CD8-positive, alpha-beta memory T cell (primary cell): ENCODE measurements at regions not wholly inside any gene's neighbourhood (a gene's known extent, or its start where the extent isn't known, plus 50 kb on each side); places are given as distances from the start of the nearest gene placed in this dataset.

Experiments
- CTCF ChIA-PET: fragments of 350-600 bp; sonication (Branson Sonifier 250); formaldehyde crosslinking; loops from one replicate; lab custom pipeline; 2021; ENCODE audit warnings: antibody characterized with exemption; lab: Charles Lee
- POLR2A ChIA-PET: fragments of 350-600 bp; sonication (Branson Sonifier 250); formaldehyde crosslinking; loops from one replicate; lab custom pipeline; 2021; ENCODE audit warnings: antibody characterized with exemption; lab: Charles Lee
- DNase-seq, 5 donors: peaks; one replicate each; pipeline versions ENCODE4 v3.0.0 to v3.0.0-alpha.2; 2020 to 2022; ENCODE audit warnings: mixed read lengths in 1 of 5
- H3K27ac ChIP-seq: one replicate; pipeline ENCODE4 v1.7.0; 2013; ENCODE audit warnings: low read depth, mild to moderate bottlenecking, low read length, moderate library complexity
- H3K27me3 ChIP-seq: 2 replicates; pipeline ENCODE4 v1.7.0; 2013; ENCODE audit warnings: low read length, mild to moderate bottlenecking; ENCODE audit not compliant: insufficient read depth, poor library complexity, severe bottlenecking
- H3K36me3 ChIP-seq: 2 replicates; pipeline ENCODE4 v1.7.0; 2013; ENCODE audit warnings: mild to moderate bottlenecking, low read length, moderate library complexity; ENCODE audit not compliant: insufficient read depth
- H3K4me1 ChIP-seq: 2 replicates; pipeline ENCODE4 v1.7.0; 2013; ENCODE audit warnings: mild to moderate bottlenecking, low read length, moderate library complexity; ENCODE audit not compliant: insufficient read depth
- H3K4me3 ChIP-seq: 2 replicates; pipeline ENCODE4 v1.7.0; 2013; ENCODE audit warnings: mild to moderate bottlenecking, low read length
- H3K9me3 ChIP-seq: 2 replicates; pipeline ENCODE4 v1.7.0; 2013; ENCODE audit warnings: mild to moderate bottlenecking, low read length
- H3K27ac Mint-ChIP-seq, 8 donors: one replicate each; pipeline ENCODE4 v1.8.0; 2020 to 2021; ENCODE audit warnings: mixed read lengths in 8 of 8, mild to moderate bottlenecking in 6 of 8, inconsistent platforms in 3 of 8, moderate library complexity in 3 of 8
- H3K27me3 Mint-ChIP-seq, 2 donors: one replicate each; pipeline ENCODE4 v1.8.0; 2020 to 2021; ENCODE audit warnings: mixed read lengths in 2 of 2, mild to moderate bottlenecking in 1 of 2, moderate library complexity in 1 of 2
- H3K36me3 Mint-ChIP-seq, 3 donors: one replicate each; pipeline ENCODE4 v1.8.0; 2020 to 2021; ENCODE audit warnings: mixed read lengths in 3 of 3, inconsistent platforms in 1 of 3, mild to moderate bottlenecking in 1 of 3
- H3K4me1 Mint-ChIP-seq, 3 donors: one replicate each; pipeline ENCODE4 v1.8.0; 2020 to 2021; ENCODE audit warnings: mixed read lengths in 3 of 3, inconsistent platforms in 1 of 3, mild to moderate bottlenecking in 1 of 3
- H3K4me3 Mint-ChIP-seq, 7 donors: one replicate each; pipeline ENCODE4 v1.8.0; 2020 to 2021; ENCODE audit warnings: mixed read lengths in 7 of 7, mild to moderate bottlenecking in 6 of 7, moderate library complexity in 4 of 7, inconsistent platforms in 2 of 7
- H3K9me3 Mint-ChIP-seq, 5 donors: one replicate each; pipeline ENCODE4 v1.8.0; 2020 to 2022; ENCODE audit warnings: mixed read lengths in 5 of 5, mild to moderate bottlenecking in 3 of 5, moderate library complexity in 2 of 5, inconsistent platforms in 1 of 5

GRCh38 chr5:6140219-6140618 lies 238.1 kb downstream of the MED10 start:
- no peaks in the 10 kb centered on the region for H3K4me1 Mint-ChIP-seq
- no peak for DNase-seq
- no peaks in the 10 kb centered on the region for H3K36me3 Mint-ChIP-seq
- H3K27ac Mint-ChIP-seq, result no peak overlapping the region
- Histone ChIP-seq H3K36me3 (no peaks in the 10 kb centered on the region), H3K9me3 (no peaks in the 10 kb centered on the region), H3K27me3 (no peaks in the 10 kb centered on the region), H3K4me3 (no peak overlapping the region), H3K4me1 (no peaks in the 10 kb centered on the region), H3K27ac (no peak overlapping the region)
- ChIA-PET CTCF (no interaction called here), POLR2A (no interaction called here)
- H3K4me3 Mint-ChIP-seq, result no peak overlapping the region
- peaks cover 0 to 1% (median 0%) of the 10 kb centered on the region in 5 donors for H3K9me3 Mint-ChIP-seq
- H3K27me3 Mint-ChIP-seq, result peaks cover 7 to 10% of the 10 kb centered on the region in 2 donors

GRCh38 chr5:6135977-6136376 lies 242.4 kb downstream of the MED10 start:
- Histone ChIP-seq H3K36me3 (no peaks in the 10 kb centered on the region), H3K4me1 (no peaks in the 10 kb centered on the region), H3K9me3 (no peaks in the 10 kb centered on the region), H3K27me3 (no peaks in the 10 kb centered on the region), H3K27ac (no peak overlapping the region), H3K4me3 (no peak overlapping the region)
- Mint-ChIP-seq H3K27ac (no peak overlapping the region), H3K4me3 (no peak overlapping the region), H3K9me3 (peaks cover 0 to 3% (median 0%) of the 10 kb centered on the region in 5 donors), H3K36me3 (no peaks in the 10 kb centered on the region), H3K4me1 (no peaks in the 10 kb centered on the region), H3K27me3 (peaks cover 12% of the 10 kb centered on the region in 2 donors)
- no peak for DNase-seq
- ChIA-PET CTCF (no interaction called here), POLR2A (no interaction called here)

- no peaks in the 10 kb centered on the region for H3K36me3 Mint-ChIP-seq
- H3K27ac Mint-ChIP-seq, result no peak overlapping the region
- Histone ChIP-seq H3K36me3 (no peaks in the 10 kb centered on the region), H3K9me3 (no peaks in the 10 kb centered on the region), H3K27ac (no peak overlapping the region), H3K4me1 (no peaks in the 10 kb centered on the region), H3K4me3 (no peak overlapping the region), H3K27me3 (no peaks in the 10 kb centered on the region)
- DNase-seq, result no peak
- H3K9me3 Mint-ChIP-seq, result peaks cover 0 to 3% (median 0%) of the 10 kb centered on the region in 5 donors
- no peaks in the 10 kb centered on the region for H3K4me1 Mint-ChIP-seq
- peaks cover 6 to 9% of the 10 kb centered on the region in 2 donors for H3K27me3 Mint-ChIP-seq
- H3K4me3 Mint-ChIP-seq, result no peak overlapping the region
- POLR2A ChIA-PET, result no interaction called here
- CTCF ChIA-PET, result no interaction called here
These were observed 244.1 kb downstream of the MED10 start for GRCh38 chr5:6134281-6134680.

GRCh38 chr5:6125781-6126180 lies 252.6 kb downstream of the MED10 start:
- no peaks in the 10 kb centered on the region for H3K4me1 ChIP-seq
- DNase-seq, result no peak
- H3K27me3 ChIP-seq, result no peaks in the 10 kb centered on the region
- no peak overlapping the region for H3K4me3 Mint-ChIP-seq
- H3K36me3 Mint-ChIP-seq, result no peaks in the 10 kb centered on the region
- peaks cover 4 to 27% (median 5%) of the 10 kb centered on the region in 5 donors for H3K9me3 Mint-ChIP-seq
- H3K27ac Mint-ChIP-seq, result no peak overlapping the region
- POLR2A ChIA-PET, result no interaction called here
- no peak overlapping the region for H3K4me3 ChIP-seq
- no peaks in the 10 kb centered on the region for H3K36me3 ChIP-seq
- CTCF ChIA-PET, result no interaction called here
- no peak overlapping the region for H3K27ac ChIP-seq
- H3K4me1 Mint-ChIP-seq, result no peaks in the 10 kb centered on the region
- no peaks in the 10 kb centered on the region for H3K9me3 ChIP-seq
- peaks cover 5 to 9% of the 10 kb centered on the region in 2 donors for H3K27me3 Mint-ChIP-seq

- POLR2A ChIA-PET, result no interaction called here
- Histone ChIP-seq H3K9me3 (no peaks in the 10 kb centered on the region), H3K27ac (no peak overlapping the region), H3K4me1 (no peaks in the 10 kb centered on the region), H3K36me3 (no peaks in the 10 kb centered on the region), H3K4me3 (no peak overlapping the region), H3K27me3 (no peaks in the 10 kb centered on the region)
- CTCF ChIA-PET, result no interaction called here
- no peaks in the 10 kb centered on the region for H3K36me3 Mint-ChIP-seq
- H3K27me3 Mint-ChIP-seq, result peaks cover 0 to 9% of the 10 kb centered on the region in 2 donors
- H3K4me3 Mint-ChIP-seq, result no peak overlapping the region
- H3K4me1 Mint-ChIP-seq, result no peaks in the 10 kb centered on the region
- peaks cover 0 to 8% (median 0%) of the 10 kb centered on the region in 5 donors for H3K9me3 Mint-ChIP-seq
- DNase-seq, result no peak
- no peak overlapping the region for H3K27ac Mint-ChIP-seq
These were observed 259.7 kb downstream of the MED10 start for GRCh38 chr5:6118691-6119090.

GRCh38 chr5:6117212-6117611 lies 261.1 kb downstream of the MED10 start:
- Mint-ChIP-seq H3K4me3 (no peak overlapping the region), H3K9me3 (peaks cover 0 to 2% (median 0%) of the 10 kb centered on the region in 5 donors), H3K4me1 (no peaks in the 10 kb centered on the region), H3K27me3 (peaks cover 0 to 4% of the 10 kb centered on the region in 2 donors), H3K27ac (no peak overlapping the region), H3K36me3 (no peaks in the 10 kb centered on the region)
- Histone ChIP-seq H3K27me3 (no peaks in the 10 kb centered on the region), H3K27ac (no peak overlapping the region), H3K36me3 (no peaks in the 10 kb centered on the region), H3K4me1 (no peaks in the 10 kb centered on the region), H3K4me3 (no peak overlapping the region), H3K9me3 (no peaks in the 10 kb centered on the region)
- no peak for DNase-seq
- ChIA-PET POLR2A (no interaction called here), CTCF (no interaction called here)

GRCh38 chr5:6115852-6116251 lies 262.5 kb downstream of the MED10 start:
- POLR2A ChIA-PET, result no interaction called here
- Histone ChIP-seq H3K9me3 (no peaks in the 10 kb centered on the region), H3K36me3 (no peaks in the 10 kb centered on the region), H3K27me3 (no peaks in the 10 kb centered on the region), H3K4me3 (no peak overlapping the region), H3K27ac (no peak overlapping the region), H3K4me1 (no peaks in the 10 kb centered on the region)
- Mint-ChIP-seq H3K4me3 (no peak overlapping the region), H3K36me3 (no peaks in the 10 kb centered on the region), H3K9me3 (no peaks in the 10 kb centered on the region), H3K4me1 (no peaks in the 10 kb centered on the region), H3K27me3 (peaks cover 0 to 1% of the 10 kb centered on the region in 2 donors), H3K27ac (no peak overlapping the region)
- CTCF ChIA-PET, result no interaction called here
- DNase-seq, result no peak

- Histone ChIP-seq H3K4me3 (no peak overlapping the region), H3K36me3 (no peaks in the 10 kb centered on the region), H3K9me3 (no peaks in the 10 kb centered on the region), H3K4me1 (no peaks in the 10 kb centered on the region), H3K27ac (no peak overlapping the region), H3K27me3 (no peaks in the 10 kb centered on the region)
- no peak for DNase-seq
- Mint-ChIP-seq H3K4me3 (no peak overlapping the region), H3K27me3 (peaks cover 0 to 1% of the 10 kb centered on the region in 2 donors), H3K9me3 (no peaks in the 10 kb centered on the region), H3K4me1 (no peaks in the 10 kb centered on the region), H3K27ac (no peak overlapping the region), H3K36me3 (no peaks in the 10 kb centered on the region)
- CTCF ChIA-PET, result no interaction called here
- POLR2A ChIA-PET, result no interaction called here
These were observed 265.8 kb downstream of the MED10 start for GRCh38 chr5:6112538-6112937.

GRCh38 chr5:6112125-6112524 lies 266.2 kb downstream of the MED10 start:
- Mint-ChIP-seq H3K27ac (no peak overlapping the region), H3K9me3 (no peaks in the 10 kb centered on the region), H3K27me3 (peaks cover 0 to 1% of the 10 kb centered on the region in 2 donors), H3K4me3 (no peak overlapping the region), H3K4me1 (no peaks in the 10 kb centered on the region), H3K36me3 (no peaks in the 10 kb centered on the region)
- Histone ChIP-seq H3K4me1 (no peaks in the 10 kb centered on the region), H3K27me3 (no peaks in the 10 kb centered on the region), H3K36me3 (no peaks in the 10 kb centered on the region), H3K9me3 (no peaks in the 10 kb centered on the region), H3K27ac (no peak overlapping the region), H3K4me3 (no peak overlapping the region)
- ChIA-PET CTCF (no interaction called here), POLR2A (no interaction called here)
- no peak for DNase-seq
